ENCODE measurements at regions not wholly inside any gene's neighbourhood (a gene's known extent, or its start where the extent isn't known, plus 50 kb on each side); places are given as distances from the start of the nearest gene placed in this dataset.
"Not testable (repeated sequence)": the region's sequence is repeated elsewhere in the genome, so short reads cannot be mapped to it uniquely, and the experiment has no call there.

GRCh38 chr14:27312730-27313129 is 714.9 kb upstream of the NOVA1 start:
- not testable (repeated sequence) for TF ChIP-seq EZH2 (IDR thresholded peaks at IDR 0.05; ENCODE audit: borderline replicate concordance, low read depth, low read length, severe bottlenecking); CTCF (IDR thresholded peaks at IDR 0.05; ENCODE audit: borderline replicate concordance, extremely low read depth, low read length, poor library complexity, severe bottlenecking)
